Liver (tissue), 3 donors: ENCODE measurements at regions not wholly inside any gene's neighbourhood (a gene's known extent, or its start where the extent isn't known, plus 50 kb on each side); places are given as distances from the start of the nearest gene placed in this dataset.

Experiments used
- ATF3 ChIP-seq: IDR thresholded peaks from 2 replicates; pipeline ENCODE4 v1.6.1; 2016; ENCODE audit warnings: antibody characterized with exemption
- EGR1 ChIP-seq, 2 donors: IDR thresholded peaks; 2 replicates each; pipeline ENCODE4 v1.6.1; 2016 to 2018; ENCODE audit warnings: antibody characterized with exemption in 2 of 2, low read depth in 2 of 2
- FOXA1 ChIP-seq: IDR thresholded peaks from 2 replicates; pipeline ENCODE4 v1.6.1; 2016; ENCODE audit warnings: antibody characterized with exemption
- GABPA ChIP-seq, 2 donors: IDR thresholded peaks in 1 of 2; conservative IDR thresholded peaks in 1 of 2; 2 replicates each; pipeline ENCODE4 v1.6.1; 2016; ENCODE audit warnings: antibody characterized with exemption in 2 of 2, mild to moderate bottlenecking in 1 of 2, moderate library complexity in 1 of 2
- HNF4A ChIP-seq, 2 donors: conservative IDR thresholded peaks; 2 replicates each; pipeline ENCODE4 v1.6.1; 2016; ENCODE audit warnings: antibody characterized with exemption in 2 of 2, mild to moderate bottlenecking in 2 of 2
- JUND ChIP-seq, 2 donors: IDR thresholded peaks; 2 replicates each; pipeline ENCODE4 v1.6.1; 2016; ENCODE audit warnings: antibody characterized with exemption in 2 of 2
- MAX ChIP-seq: IDR thresholded peaks from 2 replicates; pipeline ENCODE4 v1.6.1; 2016; ENCODE audit warnings: antibody characterized with exemption
- NR2F2 ChIP-seq: IDR thresholded peaks from 2 replicates; pipeline ENCODE4 v1.6.1; 2016; ENCODE audit warnings: antibody characterized with exemption
- RAD21 ChIP-seq, 2 donors: IDR thresholded peaks; 2 replicates each; pipeline ENCODE4 v1.6.1; 2016; ENCODE audit warnings: antibody characterized with exemption in 2 of 2, mild to moderate bottlenecking in 2 of 2
- REST ChIP-seq: IDR thresholded peaks from 2 replicates; pipeline ENCODE4 v1.6.1; 2016; ENCODE audit warnings: antibody characterized with exemption, mild to moderate bottlenecking
- TAF1 ChIP-seq: conservative IDR thresholded peaks from 2 replicates; pipeline ENCODE4 v1.6.1; 2016; ENCODE audit warnings: antibody characterized with exemption, mild to moderate bottlenecking
- YY1 ChIP-seq: IDR thresholded peaks from 2 replicates; pipeline ENCODE4 v1.6.1; 2016; ENCODE audit warnings: antibody characterized with exemption, mild to moderate bottlenecking
- ZBTB33 ChIP-seq: IDR thresholded peaks from 2 replicates; pipeline ENCODE4 v1.6.1; 2016; ENCODE audit warnings: antibody characterized with exemption
- TF ChIP-seq, protein P1 (sequence below): fragments of 150-350 bp; IDR thresholded peaks from 2 replicates; pipeline ENCODE4 v1.5.1; 2017; ENCODE audit warnings: improper control_type of control experiment, low read depth, low read length; ENCODE audit not compliant: missing input control
- donor health status: healthy.
- donor health status: healthy.

DNA sequence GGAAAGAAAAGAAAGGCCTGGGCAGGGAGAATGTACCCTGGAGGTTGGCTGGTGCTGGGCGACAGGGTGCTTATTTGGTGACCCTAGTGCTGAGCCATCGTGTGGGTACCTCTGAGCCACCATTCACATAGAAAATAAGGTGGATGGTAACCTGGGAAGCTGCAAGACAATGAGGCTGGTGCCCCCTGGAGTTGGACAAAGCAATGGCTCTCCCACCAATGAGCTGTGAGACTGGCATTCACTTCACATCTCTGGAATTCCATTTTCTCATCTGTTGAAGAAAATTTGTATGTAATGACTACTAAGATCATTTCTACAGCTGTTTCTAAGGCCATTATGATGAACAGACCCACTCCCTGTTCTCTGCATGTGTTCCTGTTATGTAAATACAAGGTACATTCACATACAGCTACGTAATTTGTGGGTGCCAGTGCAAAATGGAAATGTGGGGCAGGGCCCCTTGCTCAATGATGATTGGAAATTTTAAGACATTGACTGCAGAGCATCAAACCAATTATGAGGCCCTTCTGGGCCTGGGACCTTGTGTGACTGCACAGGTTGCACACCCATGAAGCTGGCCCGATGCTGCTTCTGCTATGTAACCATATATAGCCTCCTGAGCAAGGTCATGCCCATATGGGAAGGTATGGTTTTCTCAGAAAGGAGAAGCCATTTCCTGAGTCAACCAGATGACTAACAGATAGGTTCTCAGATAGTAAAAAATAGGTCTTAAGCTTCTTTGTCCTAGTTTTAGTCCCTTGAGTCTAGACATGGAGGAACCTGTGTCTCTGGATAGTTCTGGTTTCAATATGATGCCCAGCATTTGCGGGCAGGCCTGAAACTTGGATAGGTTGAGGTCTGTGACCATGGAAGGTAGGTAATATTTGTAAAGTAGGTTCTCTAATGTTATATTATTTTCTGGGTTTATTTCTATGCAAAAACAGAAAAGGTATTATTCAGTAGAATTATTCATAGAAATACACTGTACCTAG, 63.4 kb upstream of the IGF1 start:
- TF ChIP-seq RAD21 (IDR thresholded peaks at IDR 0.05) (peak; percentile 71 to 83), TAF1 (no peak), GABPA (IDR thresholded peaks at IDR 0.05 in 1 of 2, conservative IDR thresholded peaks at IDR 0.05 in 1 of 2) (no peak), JUND (IDR thresholded peaks at IDR 0.05) (no peak), ATF3 (no peak), MAX (no peak), HNF4A (conservative IDR thresholded peaks at IDR 0.05) (no peak), NR2F2 (no peak), REST (no peak), EGR1 (IDR thresholded peaks at IDR 0.05; ENCODE audit: low read depth in 2 of 2) (no peak), ZBTB33 (no peak), YY1 (no peak), FOXA1 (no peak)
- TF ChIP-seq, protein P1, sequence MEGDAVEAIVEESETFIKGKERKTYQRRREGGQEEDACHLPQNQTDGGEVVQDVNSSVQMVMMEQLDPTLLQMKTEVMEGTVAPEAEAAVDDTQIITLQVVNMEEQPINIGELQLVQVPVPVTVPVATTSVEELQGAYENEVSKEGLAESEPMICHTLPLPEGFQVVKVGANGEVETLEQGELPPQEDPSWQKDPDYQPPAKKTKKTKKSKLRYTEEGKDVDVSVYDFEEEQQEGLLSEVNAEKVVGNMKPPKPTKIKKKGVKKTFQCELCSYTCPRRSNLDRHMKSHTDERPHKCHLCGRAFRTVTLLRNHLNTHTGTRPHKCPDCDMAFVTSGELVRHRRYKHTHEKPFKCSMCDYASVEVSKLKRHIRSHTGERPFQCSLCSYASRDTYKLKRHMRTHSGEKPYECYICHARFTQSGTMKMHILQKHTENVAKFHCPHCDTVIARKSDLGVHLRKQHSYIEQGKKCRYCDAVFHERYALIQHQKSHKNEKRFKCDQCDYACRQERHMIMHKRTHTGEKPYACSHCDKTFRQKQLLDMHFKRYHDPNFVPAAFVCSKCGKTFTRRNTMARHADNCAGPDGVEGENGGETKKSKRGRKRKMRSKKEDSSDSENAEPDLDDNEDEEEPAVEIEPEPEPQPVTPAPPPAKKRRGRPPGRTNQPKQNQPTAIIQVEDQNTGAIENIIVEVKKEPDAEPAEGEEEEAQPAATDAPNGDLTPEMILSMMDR = peak; percentile 41
